HG02981 (cell line): ENCODE measurements at regions not wholly inside any gene's neighbourhood (a gene's known extent, or its start where the extent isn't known, plus 50 kb on each side); places are given as distances from the start of the nearest gene placed in this dataset.

Experiments used
- ATAC-seq: cut with Tn5 transposase; IDR thresholded peaks from one replicate; pipeline ENCODE4 v1.9.1; 2021; ENCODE audit warnings: mild to moderate bottlenecking, moderate library complexity; ENCODE audit not compliant: unreplicated experiment

DNA sequence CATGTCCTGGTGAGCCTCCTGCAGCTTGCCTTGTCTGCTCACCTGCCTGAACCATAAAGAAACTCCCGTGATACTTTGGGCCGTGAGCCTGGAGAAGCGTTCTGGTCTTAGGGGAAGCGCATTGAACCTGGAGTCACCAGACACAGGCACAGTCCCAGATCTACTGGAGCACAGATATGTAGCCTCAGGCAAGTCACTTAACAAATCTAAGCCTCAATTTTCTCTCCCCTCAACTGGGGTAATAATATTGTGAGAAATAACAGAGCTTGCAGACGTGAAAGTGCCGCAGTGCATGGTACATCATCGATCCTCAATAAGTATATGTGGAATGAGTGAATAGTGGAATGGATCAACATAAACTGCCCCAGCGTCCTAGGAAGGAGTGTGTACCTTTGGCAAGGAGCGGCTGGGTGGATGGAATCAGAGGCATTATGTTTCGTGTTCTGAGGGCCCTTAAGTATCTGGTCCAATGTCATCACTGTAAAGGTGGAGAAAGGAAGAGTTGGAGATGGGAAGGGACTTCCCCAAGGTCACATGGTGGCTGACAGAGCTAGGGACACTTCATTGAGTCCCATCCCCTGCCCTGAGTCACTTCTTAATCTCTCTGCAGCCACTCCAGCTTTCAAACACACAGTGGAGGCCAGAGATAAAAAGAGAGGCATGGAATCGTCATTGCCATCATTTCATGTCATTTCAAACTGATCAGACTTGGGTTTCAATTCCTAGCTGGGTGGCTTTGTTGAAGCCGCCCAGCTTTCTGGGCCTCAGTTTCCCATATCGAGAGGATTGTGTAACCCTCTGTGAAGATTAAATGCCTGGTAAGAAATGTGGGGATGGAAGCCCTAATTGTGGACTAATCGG lies 172.4 kb downstream of the DDX1 start:
- no peak for ATAC-seq

- no peak for ATAC-seq
Measured at GRCh38 chr2:15764683-15765011, 173.0 kb downstream of the DDX1 start.

DNA sequence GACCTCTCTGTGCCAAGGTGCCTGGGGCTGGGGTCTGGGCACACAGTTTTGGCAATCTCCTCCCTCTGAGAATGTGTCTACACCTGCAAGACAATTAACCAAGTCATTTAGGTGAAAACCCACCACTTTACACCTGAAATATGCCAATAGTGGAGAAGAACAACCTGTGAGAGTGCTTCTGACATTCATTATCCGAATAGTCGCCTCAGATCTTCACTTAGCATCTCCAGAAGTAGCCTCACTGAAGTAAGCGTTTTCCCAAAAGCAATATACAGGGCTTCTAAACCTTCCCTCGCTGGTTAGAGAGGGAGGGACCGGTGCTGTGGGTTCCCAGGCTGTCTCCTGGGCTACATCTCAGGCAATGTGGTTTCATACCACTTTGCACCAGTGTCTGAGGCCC lies 173.5 kb downstream of the DDX1 start:
- ATAC-seq, result no peak

- no peak for ATAC-seq
Measured at GRCh38 chr2:15765686-15766302, 174.1 kb downstream of the DDX1 start.

DNA sequence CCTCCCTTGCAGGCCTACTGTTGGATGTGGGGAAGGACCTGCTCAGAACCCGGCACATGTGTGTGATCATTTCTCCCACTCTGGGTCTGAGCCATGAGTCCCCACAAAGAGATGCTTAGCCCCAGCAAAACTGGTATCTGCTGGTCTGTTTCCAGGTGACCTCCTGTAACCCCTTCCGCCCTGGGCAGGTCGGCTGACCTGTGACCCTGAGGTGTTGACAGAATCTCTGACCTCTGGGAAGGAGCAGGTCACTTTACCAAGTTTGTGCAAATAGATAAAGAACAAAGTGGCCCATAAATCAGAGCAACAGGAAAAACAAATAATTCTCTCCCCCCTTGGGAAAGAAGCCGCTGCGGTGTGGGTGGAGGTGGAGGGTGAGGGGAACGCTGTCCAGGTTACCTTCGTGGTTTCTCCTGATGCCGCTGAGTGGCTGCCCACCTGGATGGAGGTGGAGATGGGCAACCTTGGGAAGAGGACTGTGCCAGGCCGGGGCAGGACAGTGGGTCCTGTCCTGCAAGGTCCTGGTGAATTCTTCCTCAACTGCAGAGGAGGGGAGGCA lies 174.0 kb upstream of the MYCN start:
- no peak for ATAC-seq

DNA sequence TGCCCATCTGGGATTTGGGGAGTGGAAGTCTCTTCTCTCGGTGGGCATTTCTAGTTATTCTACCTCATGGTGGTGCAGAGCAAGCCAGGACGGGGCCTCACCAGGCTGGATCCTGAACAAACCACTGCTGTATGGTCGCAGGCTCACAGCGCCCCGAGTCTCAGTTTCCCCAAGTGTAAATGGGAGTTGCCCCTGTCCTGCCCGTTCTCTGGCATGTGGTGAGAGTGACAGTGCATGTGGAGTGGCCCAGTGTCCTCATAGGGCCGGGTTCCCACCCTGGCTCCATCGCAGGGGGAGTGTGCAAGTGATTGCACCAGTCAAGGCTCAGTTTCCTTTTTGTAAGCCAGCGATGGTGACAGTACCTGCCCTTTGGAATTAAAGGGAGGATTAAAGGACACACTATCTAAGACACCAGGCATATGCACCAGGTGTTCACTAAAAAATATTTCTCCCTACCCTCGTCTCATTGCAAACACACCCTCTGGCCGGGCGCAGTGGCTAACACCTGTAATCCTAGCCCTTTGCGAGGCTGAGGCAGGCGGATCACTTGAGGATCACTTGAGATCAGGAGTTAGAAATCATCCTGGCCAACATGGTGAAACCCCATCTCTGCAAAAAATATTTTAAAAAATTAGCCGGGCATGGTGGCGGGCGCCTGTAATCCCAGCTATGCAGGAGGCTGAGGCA lies 173.3 kb upstream of the MYCN start:
- no peak for ATAC-seq

- no peak for ATAC-seq
Measured at GRCh38 chr2:15767679-15768078, 172.7 kb upstream of the MYCN start.

DNA sequence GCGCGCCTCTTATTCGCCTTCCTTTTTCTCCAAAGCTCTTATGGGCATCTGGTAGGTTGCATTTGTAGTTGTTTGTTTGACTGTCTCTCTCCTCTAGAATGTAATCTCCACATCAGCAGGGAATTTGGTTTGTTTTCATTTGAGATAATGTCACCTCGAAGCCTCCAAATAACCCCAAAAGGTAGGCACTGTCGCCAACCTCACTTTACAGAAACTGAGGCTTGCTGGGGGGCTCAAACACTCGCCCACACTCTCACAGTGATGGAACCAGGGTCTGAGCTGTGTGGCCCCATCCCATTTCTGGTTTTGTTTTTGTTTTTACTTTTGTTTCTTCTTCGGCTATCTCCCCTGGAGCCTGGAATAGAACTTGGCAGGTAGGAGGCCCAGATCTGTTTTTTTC lies 172.2 kb upstream of the MYCN start:
- no peak for ATAC-seq

- no peak for ATAC-seq
Measured at GRCh38 chr2:15768615-15769014, 171.7 kb upstream of the MYCN start.

DNA sequence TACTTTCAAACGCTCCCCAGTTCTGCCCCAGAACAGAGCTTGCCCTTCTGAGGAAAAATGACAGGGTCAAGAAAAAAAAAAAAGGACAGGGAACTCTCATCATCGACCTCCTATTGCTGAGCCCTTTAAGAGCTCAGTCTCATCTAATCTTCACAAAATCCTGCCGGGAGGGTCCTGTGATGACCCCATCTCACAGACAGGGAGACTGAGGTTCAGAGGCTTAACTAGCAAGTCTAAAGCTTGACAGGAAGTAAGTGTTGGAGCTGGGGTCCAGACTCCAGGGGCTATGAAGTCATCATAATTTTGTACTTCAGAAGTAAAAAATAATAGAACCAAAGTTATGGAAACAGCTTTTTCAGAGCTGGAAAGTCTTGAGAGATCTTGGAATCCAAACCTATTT lies 171.1 kb upstream of the MYCN start:
- ATAC-seq, result no peak

DNA sequence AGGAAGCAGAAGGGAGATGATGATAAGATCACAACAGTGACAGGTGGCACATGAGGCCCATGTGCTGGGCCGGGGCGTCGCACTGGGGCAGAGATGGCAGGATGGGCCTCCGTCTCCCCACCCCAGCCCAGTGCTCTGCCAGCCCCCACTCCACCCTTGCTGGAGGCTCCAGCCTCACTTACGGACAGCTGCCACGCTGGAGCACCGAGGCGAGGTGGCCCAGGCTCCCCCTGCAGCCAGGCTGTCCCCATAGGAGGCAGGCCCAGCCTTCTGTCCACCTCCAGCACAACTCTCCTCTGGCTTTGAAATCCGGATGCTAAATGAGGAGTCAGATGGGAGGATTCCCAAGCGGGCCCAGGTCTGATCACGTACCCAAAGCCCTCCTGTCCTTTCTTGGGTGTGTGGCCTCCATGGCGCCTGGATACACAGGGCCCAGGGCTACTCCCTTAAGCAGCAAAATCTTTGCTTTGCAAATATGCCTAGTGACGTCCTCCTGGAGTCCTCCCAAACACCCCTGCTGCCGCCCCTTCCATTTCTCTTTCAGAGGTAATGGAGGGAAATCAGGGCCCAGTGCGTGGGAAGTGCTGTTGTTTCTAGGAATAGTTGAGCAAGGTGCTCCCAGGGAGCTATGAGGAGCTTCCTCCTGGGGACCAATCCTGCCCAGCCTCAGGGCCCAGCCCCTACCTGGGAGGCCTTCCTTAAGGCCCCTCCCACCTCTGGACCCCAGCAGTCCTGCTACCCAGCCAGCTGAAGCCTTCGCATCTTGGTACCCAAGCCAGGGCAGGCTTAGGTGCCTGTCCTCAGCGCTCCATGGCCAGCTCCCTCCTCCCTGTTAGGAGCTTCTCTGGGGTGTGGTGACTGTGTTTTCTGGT lies 170.4 kb upstream of the MYCN start:
- ATAC-seq, result no peak

- no peak for ATAC-seq
Measured at GRCh38 chr2:15770606-15771005, 169.7 kb upstream of the MYCN start.

GRCh38 chr2:15771124-15771523 lies 169.2 kb upstream of the MYCN start:
- no peak for ATAC-seq

- ATAC-seq, result no peak
Measured at GRCh38 chr2:15772086-15772595, 168.2 kb upstream of the MYCN start.

GRCh38 chr2:15772681-15773080 lies 167.7 kb upstream of the MYCN start:
- ATAC-seq, result no peak

GRCh38 chr2:15773204-15773603 lies 167.1 kb upstream of the MYCN start:
- no peak for ATAC-seq

GRCh38 chr2:15773846-15774245 lies 166.5 kb upstream of the MYCN start:
- ATAC-seq, result no peak

DNA sequence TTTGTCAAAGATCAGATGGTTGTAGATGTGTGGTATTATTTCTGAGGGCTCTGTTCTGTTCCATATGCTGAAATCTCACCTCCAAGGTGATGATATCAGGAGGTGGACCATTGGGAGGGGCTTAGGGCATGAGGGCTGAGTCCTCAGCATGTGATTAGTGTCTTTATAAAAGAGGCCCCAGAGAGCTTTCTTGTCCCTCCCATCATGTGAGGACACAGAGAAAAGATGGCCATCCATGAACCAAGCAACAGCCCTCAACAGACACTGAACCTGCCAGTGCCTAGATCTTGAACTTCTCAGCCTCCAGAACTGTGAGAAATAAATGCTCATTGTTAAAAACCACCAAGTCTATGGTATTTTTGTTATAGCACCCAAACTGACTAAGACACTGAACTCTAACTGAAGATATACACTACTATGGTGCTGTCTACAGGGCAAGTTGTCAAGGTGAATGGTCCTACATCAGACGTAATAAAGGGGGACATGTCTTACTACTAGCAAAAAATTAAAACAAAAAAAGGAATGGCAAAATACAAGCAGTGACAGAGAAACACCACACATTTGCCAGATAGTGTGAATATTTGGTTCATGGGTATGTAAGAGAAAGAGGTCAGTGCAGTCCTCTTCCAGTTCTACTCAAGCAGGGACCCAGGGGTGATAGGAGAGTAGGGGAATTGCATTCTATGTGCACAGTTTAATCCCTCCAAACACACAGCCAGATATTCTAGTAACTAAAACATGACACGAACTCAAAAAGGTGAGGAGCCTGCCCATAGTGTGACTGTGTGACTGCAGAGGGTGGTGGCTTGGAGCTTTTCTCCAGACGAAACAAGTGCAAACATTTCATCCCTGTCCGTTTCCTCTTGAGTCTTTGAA lies 164.4 kb upstream of the MYCN start:
- ATAC-seq, result no peak

DNA sequence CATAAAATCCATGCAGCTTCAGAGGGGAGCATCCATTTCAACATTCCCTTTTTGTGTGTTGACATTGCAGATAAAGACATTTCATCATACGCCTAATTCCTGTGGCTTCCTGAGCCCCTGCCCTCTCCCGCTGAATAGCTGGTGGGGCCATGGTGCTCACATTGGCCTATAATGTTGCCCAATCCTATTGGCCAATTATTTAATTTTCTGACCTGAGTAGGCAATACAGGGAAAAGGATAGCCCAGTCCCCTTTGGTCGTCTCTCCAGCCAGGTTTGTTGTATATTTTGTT lies 163.8 kb upstream of the MYCN start:
- ATAC-seq, result no peak
